ENCODE measurements at regions not wholly inside any gene's neighbourhood (a gene's known extent, or its start where the extent isn't known, plus 50 kb on each side); places are given as distances from the start of the nearest gene placed in this dataset.

- no peaks in the 10 kb centered on the region for H3K36me3 Mint-ChIP-seq (ENCODE audit: low read depth)
- no peaks in the 10 kb centered on the region for H3K9me3 Mint-ChIP-seq
- H3K4me3 Mint-ChIP-seq = no peak overlapping the region
- no peaks in the 10 kb centered on the region for H3K4me1 Mint-ChIP-seq
- no peak for TF ChIP-seq CTCF (IDR thresholded peaks at IDR 0.05)
- H3K27me3 Mint-ChIP-seq (ENCODE audit: low read depth, poor library complexity) = no peaks in the 10 kb centered on the region
- DNase-seq = no peak
- H3K27ac Mint-ChIP-seq = no peak overlapping the region
Measured at GRCh38 chr4:14079601-14080000, 452.1 kb upstream of the BOD1L1 start.

- DNase-seq = no peak
- peaks cover 3% of the 10 kb centered on the region for H3K27me3 Mint-ChIP-seq (ENCODE audit: low read depth, poor library complexity)
- H3K4me1 Mint-ChIP-seq = no peaks in the 10 kb centered on the region
- no peaks in the 10 kb centered on the region for H3K36me3 Mint-ChIP-seq (ENCODE audit: low read depth)
- H3K4me3 Mint-ChIP-seq = no peak overlapping the region
- no peaks in the 10 kb centered on the region for H3K9me3 Mint-ChIP-seq
- no peak for TF ChIP-seq CTCF (IDR thresholded peaks at IDR 0.05)
- no peak overlapping the region for H3K27ac Mint-ChIP-seq
Measured at GRCh38 chr4:14083150-14083549, 455.6 kb upstream of the BOD1L1 start.

GRCh38 chr4:14084598-14084997, 457.1 kb upstream of the BOD1L1 start:
- DNase-seq = no peak
- no peak for TF ChIP-seq CTCF (IDR thresholded peaks at IDR 0.05)
- no peaks in the 10 kb centered on the region for H3K4me1 Mint-ChIP-seq

GRCh38 chr4:14087459-14087858, 459.9 kb upstream of the BOD1L1 start:
- DNase-seq = no peak
- peaks cover 8% of the 10 kb centered on the region for H3K27me3 Mint-ChIP-seq (ENCODE audit: low read depth, poor library complexity)
- H3K9me3 Mint-ChIP-seq = no peaks in the 10 kb centered on the region
- no peaks in the 10 kb centered on the region for H3K4me1 Mint-ChIP-seq
- H3K4me3 Mint-ChIP-seq = no peak overlapping the region
- no peak for TF ChIP-seq CTCF (IDR thresholded peaks at IDR 0.05)
- no peaks in the 10 kb centered on the region for H3K36me3 Mint-ChIP-seq (ENCODE audit: low read depth)
- no peak overlapping the region for H3K27ac Mint-ChIP-seq

More at GRCh38 chr4:14084598-14084997, 457.1 kb upstream of the BOD1L1 start:
- no peak overlapping the region for H3K27ac Mint-ChIP-seq
- no peaks in the 10 kb centered on the region for H3K9me3 Mint-ChIP-seq
- peaks cover 8% of the 10 kb centered on the region for H3K27me3 Mint-ChIP-seq (ENCODE audit: low read depth, poor library complexity)
- H3K36me3 Mint-ChIP-seq (ENCODE audit: low read depth) = no peaks in the 10 kb centered on the region
- no peak overlapping the region for H3K4me3 Mint-ChIP-seq

GRCh38 chr4:14087921-14088320, 460.4 kb upstream of the BOD1L1 start:
- no peak for TF ChIP-seq CTCF (IDR thresholded peaks at IDR 0.05)
- H3K27me3 Mint-ChIP-seq (ENCODE audit: low read depth, poor library complexity) = peaks cover 8% of the 10 kb centered on the region
- H3K4me3 Mint-ChIP-seq = no peak overlapping the region
- H3K36me3 Mint-ChIP-seq (ENCODE audit: low read depth) = no peaks in the 10 kb centered on the region
- H3K9me3 Mint-ChIP-seq = no peaks in the 10 kb centered on the region
- no peak overlapping the region for H3K27ac Mint-ChIP-seq
- no peak for DNase-seq
- H3K4me1 Mint-ChIP-seq = no peaks in the 10 kb centered on the region

- no peaks in the 10 kb centered on the region for H3K4me1 Mint-ChIP-seq
- H3K36me3 Mint-ChIP-seq (ENCODE audit: low read depth) = no peaks in the 10 kb centered on the region
- H3K27me3 Mint-ChIP-seq (ENCODE audit: low read depth, poor library complexity) = peaks cover 8% of the 10 kb centered on the region
- no peak for DNase-seq
- no peaks in the 10 kb centered on the region for H3K9me3 Mint-ChIP-seq
- no peak overlapping the region for H3K27ac Mint-ChIP-seq
- no peak overlapping the region for H3K4me3 Mint-ChIP-seq
- TF ChIP-seq CTCF (IDR thresholded peaks at IDR 0.05) = no peak
Measured at GRCh38 chr4:14091531-14091930, 464.0 kb upstream of the BOD1L1 start.
